ENCODE measurements at regions not wholly inside any gene's neighbourhood (a gene's known extent, or its start where the extent isn't known, plus 50 kb on each side); places are given as distances from the start of the nearest gene placed in this dataset.

- no peaks in the 10 kb centered on the region for H3K27me3 Mint-ChIP-seq
- no peak overlapping the region for H3K4me3 Mint-ChIP-seq
- ChIA-PET CTCF (no interaction called here), POLR2A (no interaction called here)
- no peaks in the 10 kb centered on the region for H3K36me3 Mint-ChIP-seq (ENCODE audit: low read depth)
- H3K27ac Mint-ChIP-seq, result no peak overlapping the region
- DNase-seq (no peak), ATAC-seq (ENCODE audit: low read depth) (no peak)
- intact Hi-C loops (cut with micrococcal nuclease), result no loop called here
- H3K4me1 Mint-ChIP-seq, result no peaks in the 10 kb centered on the region
- no peaks in the 10 kb centered on the region for H3K9me3 Mint-ChIP-seq
- no peak for TF ChIP-seq CTCF (IDR thresholded peaks at IDR 0.05)
These were observed 412.0 kb downstream of the MEIS1 start for GRCh38 chr2:66846887-66847286.

- no peaks in the 10 kb centered on the region for H3K9me3 Mint-ChIP-seq
- H3K27me3 Mint-ChIP-seq, result no peaks in the 10 kb centered on the region
- TF ChIP-seq CTCF (IDR thresholded peaks at IDR 0.05), result no peak
- H3K4me1 Mint-ChIP-seq, result no peaks in the 10 kb centered on the region
- H3K36me3 Mint-ChIP-seq (ENCODE audit: low read depth), result no peaks in the 10 kb centered on the region
- no peak overlapping the region for H3K27ac Mint-ChIP-seq
- no peak for ATAC-seq (ENCODE audit: low read depth)
- ChIA-PET POLR2A (no interaction called here), CTCF (no interaction called here)
- intact Hi-C loops (cut with micrococcal nuclease), result no loop called here
- H3K4me3 Mint-ChIP-seq, result no peak overlapping the region
- DNase-seq, result no peak
These were observed 414.3 kb downstream of the MEIS1 start for GRCh38 chr2:66849153-66849755.

- H3K4me3 Mint-ChIP-seq, result no peak overlapping the region
- no peaks in the 10 kb centered on the region for H3K36me3 Mint-ChIP-seq (ENCODE audit: low read depth)
- no peaks in the 10 kb centered on the region for H3K9me3 Mint-ChIP-seq
- intact Hi-C loops (cut with micrococcal nuclease), result no loop called here
- CTCF ChIA-PET, result no interaction called here
- no peak for TF ChIP-seq CTCF (IDR thresholded peaks at IDR 0.05)
- no peaks in the 10 kb centered on the region for H3K27me3 Mint-ChIP-seq
- H3K27ac Mint-ChIP-seq, result no peak overlapping the region
- ATAC-seq (ENCODE audit: low read depth), result no peak
- no peaks in the 10 kb centered on the region for H3K4me1 Mint-ChIP-seq
- POLR2A ChIA-PET, result no interaction called here
- DNase-seq, result no peak
These were observed 415.5 kb downstream of the MEIS1 start for GRCh38 chr2:66850376-66850775.

- ChIA-PET POLR2A (no interaction called here), CTCF (no interaction called here)
- H3K4me1 Mint-ChIP-seq, result no peaks in the 10 kb centered on the region
- intact Hi-C loops (cut with micrococcal nuclease), result no loop called here
- H3K9me3 Mint-ChIP-seq, result no peaks in the 10 kb centered on the region
- no peak for TF ChIP-seq CTCF (IDR thresholded peaks at IDR 0.05)
- no peaks in the 10 kb centered on the region for H3K27me3 Mint-ChIP-seq
- ATAC-seq (ENCODE audit: low read depth) (no peak), DNase-seq (no peak)
- no peak overlapping the region for H3K4me3 Mint-ChIP-seq
- no peak overlapping the region for H3K27ac Mint-ChIP-seq
- H3K36me3 Mint-ChIP-seq (ENCODE audit: low read depth), result no peaks in the 10 kb centered on the region
These were observed 416.5 kb downstream of the MEIS1 start for GRCh38 chr2:66851449-66851872.

- intact Hi-C loops (cut with micrococcal nuclease), result no loop called here
- Mint-ChIP-seq H3K27ac (no peak overlapping the region), H3K4me1 (no peaks in the 10 kb centered on the region), H3K4me3 (no peak overlapping the region), H3K27me3 (no peaks in the 10 kb centered on the region), H3K9me3 (no peaks in the 10 kb centered on the region), H3K36me3 (ENCODE audit: low read depth) (no peaks in the 10 kb centered on the region)
- ChIA-PET CTCF (no interaction called here), POLR2A (no interaction called here)
- TF ChIP-seq CTCF (IDR thresholded peaks at IDR 0.05), result no peak
- DNase-seq (no peak), ATAC-seq (ENCODE audit: low read depth) (no peak)
These were observed 418.0 kb downstream of the MEIS1 start for GRCh38 chr2:66852953-66853352.

Data from activated B cell treated with CpG ODN at 0.5 μM for 24 hours (primary cell).